GM12891 (cell line): ENCODE measurements at regions not wholly inside any gene's neighbourhood (a gene's known extent, or its start where the extent isn't known, plus 50 kb on each side); places are given as distances from the start of the nearest gene placed in this dataset.

Source experiments
- POLR2A ChIP-seq: IDR thresholded peaks from 2 replicates; pipeline ENCODE4 v1.6.1; 2011; ENCODE audit warnings: low read depth, low read length, control low read depth
- POLR2AphosphoS5 ChIP-seq: IDR thresholded peaks from 2 replicates; pipeline ENCODE4 v1.6.1; 2011; ENCODE audit warnings: low read depth, low read length, control low read depth

- TF ChIP-seq POLR2A (no peak), POLR2AphosphoS5 (no peak)
These were observed 96.9 kb downstream of the ATP6V1G3 start for GRCh38 chr1:198443365-198444233.
